ENCODE measurements at regions not wholly inside any gene's neighbourhood (a gene's known extent, or its start where the extent isn't known, plus 50 kb on each side); places are given as distances from the start of the nearest gene placed in this dataset.

DNA sequence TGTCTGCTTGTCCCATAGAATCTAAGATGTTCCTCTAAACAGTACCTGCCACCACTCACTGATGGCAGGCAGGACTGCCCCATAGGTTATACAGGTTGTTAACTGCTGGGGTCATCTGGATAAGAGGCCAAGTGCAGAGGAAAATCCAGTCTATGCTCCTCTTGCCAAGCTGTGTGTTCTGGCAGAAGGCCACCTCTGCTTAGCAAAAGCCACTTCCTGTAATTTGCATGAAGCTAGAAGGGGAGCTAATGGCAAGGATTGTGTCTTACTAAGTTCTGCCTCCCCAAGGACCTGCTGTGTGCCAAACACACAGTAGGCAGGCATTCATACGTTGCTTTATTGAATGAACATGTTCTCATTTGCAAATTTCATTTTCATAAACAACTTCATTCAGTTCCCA, 445.4 kb downstream of the BCL11B start:
- no peak for DNase-seq

DNA sequence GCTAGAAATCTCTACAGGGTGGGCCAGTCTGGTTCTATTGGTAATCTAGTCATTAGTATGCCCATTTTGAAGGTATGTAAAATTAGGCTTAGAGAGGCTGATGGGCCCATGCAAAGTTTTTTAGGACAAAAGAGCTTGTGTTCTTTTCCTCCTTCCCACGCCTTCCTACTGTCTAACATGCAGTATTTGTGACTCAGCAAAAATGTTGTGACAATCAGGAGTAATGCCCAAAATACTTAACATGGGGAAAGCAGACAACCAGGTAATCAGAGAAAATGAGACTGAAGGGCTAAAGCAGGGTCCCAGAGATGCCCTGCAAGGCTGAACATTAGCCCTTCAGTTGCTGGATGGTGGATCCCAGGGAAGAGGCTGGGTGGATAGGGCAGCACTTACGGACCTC, 437.9 kb downstream of the BCL11B start:
- DNase-seq, result no peak

- DNase-seq, result no peak
Measured at GRCh38 chr14:98835051-98835824, 436.8 kb downstream of the BCL11B start.

DNA sequence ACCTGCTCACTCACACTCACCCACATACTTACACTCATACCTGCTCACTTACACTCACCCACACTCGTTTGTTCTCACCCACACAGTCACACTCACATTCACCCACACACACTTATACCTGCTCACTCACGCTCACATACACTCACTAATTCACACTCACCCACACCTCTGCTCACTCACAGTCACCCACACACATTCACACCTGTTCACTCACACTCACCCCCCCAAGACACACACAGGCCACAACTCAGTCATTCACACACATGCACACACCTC, 436.2 kb downstream of the BCL11B start:
- no peak for DNase-seq

GRCh38 chr14:98840091-98840490, 431.9 kb downstream of the BCL11B start:
- DNase-seq, result no peak

DNA sequence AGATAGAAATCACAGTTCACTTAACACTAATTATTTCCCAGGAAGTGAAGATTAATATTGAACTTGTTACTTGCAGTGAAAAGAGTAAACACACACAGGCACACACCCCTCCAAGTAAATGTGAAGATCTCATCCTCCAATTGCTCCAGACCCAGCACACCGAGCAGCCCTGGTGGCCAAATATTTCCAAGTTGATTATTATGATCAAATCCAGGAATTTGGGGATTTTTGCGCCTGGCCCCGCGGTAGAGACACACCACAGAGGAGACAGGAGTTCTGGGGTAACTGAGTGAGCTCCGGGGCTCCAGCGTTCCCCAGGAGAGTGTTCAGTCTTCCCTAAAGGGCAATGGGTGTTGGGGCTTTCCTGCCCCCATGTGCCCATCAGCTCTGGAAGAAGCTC, 431.5 kb downstream of the BCL11B start:
- DNase-seq, result no peak

GRCh38 chr14:98844456-98844855, 427.5 kb downstream of the BCL11B start:
- no peak for DNase-seq

- DNase-seq, result no peak
Measured at GRCh38 chr14:98847521-98848468, 424.2 kb downstream of the BCL11B start.

DNA sequence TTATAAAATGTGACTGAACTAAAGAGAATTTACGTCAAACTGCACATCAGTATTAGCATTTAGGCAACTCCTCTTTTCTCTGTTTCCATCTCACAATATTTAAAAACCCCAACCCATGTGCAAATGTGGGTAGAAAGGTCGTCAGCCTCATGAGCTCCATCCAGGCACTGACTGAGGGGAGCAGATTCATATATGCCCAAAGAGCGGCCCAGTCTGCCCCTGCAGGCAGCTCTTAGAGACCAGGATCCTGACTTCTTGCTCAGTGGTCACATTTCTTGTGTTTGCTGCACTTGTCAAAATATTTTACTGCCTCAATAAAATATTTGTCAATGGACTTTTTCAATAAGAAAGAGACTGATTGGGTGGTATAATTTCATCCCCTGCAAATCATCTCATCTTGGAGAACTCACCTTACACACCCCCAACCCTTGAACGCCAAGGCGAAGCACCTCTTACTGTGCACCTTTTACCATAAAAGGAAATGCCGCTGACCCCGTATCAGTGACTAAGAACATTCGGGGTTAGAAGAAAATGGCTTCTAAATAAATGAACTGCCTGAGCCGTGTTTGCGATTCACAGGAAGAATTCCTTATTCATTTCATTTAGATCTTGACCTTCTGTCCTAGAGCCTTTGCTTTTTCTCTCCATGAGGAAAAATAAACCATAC, 418.8 kb downstream of the BCL11B start:
- no peak for DNase-seq

DNA sequence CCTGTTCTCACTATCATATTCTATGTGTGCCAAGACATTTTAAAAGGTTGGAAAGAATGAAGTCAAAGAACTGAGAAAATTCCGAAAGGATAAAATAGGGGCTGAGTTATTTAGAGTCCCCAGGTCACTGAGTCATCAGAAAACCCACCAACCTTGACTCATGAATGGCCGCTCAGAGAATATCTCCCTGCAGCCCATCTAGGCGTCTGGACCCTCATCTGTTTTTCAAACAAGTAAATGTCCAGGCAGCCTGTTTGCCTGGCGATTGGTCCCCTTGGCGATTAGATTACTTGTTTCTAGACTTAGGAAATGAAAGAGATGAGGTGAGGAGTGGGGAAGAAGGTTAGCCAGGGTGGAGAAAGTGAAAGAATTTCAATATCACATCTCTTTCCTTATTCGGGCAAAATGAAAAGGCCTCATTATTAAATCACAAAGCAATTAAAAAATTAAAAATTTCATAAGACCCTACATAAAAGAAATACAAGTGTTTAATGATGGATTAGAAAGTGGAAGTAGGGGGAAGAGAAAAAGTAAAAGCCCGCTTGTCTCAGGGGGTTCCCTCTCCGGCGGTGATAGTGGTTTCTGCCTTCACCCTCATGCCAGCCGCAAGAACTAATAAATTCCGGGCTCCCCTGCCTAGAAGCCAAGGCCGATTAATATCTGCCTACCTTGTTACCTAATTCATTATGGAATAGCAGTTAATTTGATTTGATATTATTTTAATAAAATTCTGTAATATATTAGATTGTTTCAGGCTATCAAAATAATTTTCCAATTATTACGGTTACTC, 415.9 kb downstream of the BCL11B start:
- no peak for DNase-seq

- no peak for DNase-seq
Measured at GRCh38 chr14:98858158-98858557, 413.8 kb downstream of the BCL11B start.

- no peak for DNase-seq
Measured at GRCh38 chr14:98858561-98858960, 413.4 kb downstream of the BCL11B start.

DNA sequence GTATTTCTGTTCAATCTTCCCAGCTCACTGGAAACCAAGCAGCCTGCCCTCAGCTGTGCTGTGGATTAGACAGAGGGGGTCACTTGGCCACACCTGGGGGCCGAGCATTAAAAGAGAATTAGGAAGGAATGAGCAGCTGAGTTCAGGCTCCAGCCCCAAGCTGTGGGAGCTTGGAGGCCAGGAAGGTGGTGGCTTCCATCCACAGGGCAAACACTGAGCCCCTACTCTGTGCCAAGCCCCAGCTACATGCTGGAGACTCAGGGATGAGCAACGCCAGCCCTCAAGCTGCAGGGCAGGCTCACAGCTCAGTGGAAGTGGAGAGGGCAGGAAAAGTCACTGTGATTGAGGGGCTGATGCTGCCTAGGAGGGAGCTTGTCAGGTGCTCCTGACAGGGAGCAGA, 412.7 kb downstream of the BCL11B start:
- DNase-seq, result no peak

GRCh38 chr14:98864211-98864610, 407.8 kb downstream of the BCL11B start:
- no peak for DNase-seq

DNA sequence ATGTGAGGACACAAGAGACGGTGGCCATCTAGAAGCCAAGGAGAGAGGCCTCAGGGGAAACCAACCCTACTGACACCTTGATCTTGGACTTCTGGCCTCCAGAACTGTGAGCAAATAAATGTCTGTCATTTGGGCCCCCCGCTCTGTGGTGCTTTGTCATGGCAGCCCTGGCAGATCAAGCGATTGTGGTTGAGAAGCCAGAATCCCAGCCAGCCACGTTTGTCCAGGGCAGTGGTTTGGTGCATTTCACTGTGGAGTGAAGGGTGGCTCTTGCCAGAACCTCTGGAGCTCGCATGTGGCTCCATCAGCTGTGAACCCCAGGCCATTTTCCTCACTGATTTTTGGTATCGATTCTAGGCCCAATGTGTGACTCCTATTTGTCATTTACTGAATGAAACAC, 404.9 kb downstream of the BCL11B start:
- DNase-seq, result no peak

- no peak for DNase-seq
Measured at GRCh38 chr14:98867726-98868125, 404.3 kb downstream of the BCL11B start.

DNA sequence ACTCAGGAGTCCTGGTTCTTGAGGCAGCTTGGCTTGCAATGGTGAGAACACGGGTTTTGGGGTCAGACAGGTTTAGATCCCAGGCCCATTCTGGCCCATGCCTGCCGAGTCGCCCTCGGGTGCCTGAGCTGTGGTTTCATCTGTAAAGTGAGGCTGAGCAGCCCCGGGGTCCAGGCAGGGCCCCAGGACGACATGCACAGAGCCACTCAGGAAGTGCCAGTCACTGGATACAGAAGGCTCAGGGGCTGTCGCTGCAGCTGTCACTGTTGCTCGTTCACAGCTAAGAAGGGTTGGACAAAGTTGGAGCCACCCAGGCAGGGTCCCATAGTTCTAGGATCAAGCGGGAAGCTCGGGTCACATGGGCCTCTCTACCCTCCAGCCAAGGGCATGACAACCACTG, 403.1 kb downstream of the BCL11B start:
- no peak for DNase-seq

- no peak for DNase-seq
Measured at GRCh38 chr14:98871796-98872195, 400.2 kb downstream of the BCL11B start.

DNA sequence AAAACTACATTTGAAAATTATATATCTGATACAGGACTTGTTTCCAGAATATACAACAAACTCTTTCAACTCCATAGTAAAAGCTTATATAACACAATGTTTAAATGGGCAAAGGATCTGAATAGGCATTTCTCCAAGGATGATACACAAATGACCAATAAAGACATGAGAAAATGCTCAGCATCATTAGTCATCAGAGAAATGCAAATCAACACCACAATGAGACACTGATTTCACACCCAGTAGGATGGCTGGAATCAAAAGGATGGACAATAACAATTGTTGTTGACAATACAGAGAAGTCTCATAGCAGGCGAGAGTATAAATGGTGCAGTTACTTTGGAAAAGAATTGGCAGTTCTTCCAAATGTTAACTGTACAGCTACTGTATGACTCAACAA, 394.9 kb downstream of the BCL11B start:
- DNase-seq, result no peak

- DNase-seq, result no peak
Measured at GRCh38 chr14:98878282-98878681, 393.7 kb downstream of the BCL11B start.

DNA sequence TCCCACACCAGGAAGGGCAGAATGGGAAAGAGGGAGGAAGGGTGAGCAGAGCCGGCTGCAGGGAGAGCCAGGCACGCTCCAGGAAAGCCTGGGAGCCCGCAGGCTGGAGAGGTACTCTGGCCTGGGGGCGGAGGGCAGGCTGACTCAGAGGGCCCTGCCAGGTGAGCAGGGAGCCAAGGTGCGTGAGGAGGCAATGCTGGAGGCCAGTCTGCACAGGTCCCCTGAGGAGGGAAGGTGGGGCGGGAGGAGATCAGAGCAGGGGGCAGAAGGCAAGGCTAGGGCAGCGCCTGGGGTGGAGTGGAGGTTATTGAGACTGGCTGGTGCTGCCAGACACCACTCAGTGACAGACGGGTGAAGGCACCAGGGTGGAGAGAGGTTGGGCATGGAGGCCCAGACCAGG, 385.0 kb downstream of the BCL11B start:
- DNase-seq, result no peak

DNA sequence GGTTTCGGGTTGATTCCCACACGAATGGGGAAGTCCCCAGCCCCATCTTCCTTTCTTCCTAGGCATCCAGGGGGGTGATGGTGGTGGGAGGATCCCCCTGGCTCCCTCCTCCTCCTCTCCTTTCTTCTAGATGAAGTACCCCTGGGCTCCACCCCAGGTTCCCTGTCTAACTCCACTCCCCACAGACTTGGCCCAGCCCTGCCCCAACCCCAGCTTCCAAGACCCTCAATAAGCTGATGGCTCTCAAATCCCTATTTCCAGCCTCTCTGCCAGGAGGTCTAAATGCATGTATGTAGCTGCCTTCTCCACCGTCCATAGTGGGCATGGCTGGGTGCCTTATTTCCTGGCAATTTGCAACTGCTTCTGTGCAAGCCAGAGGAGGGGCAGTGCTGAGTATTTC, 383.7 kb downstream of the BCL11B start:
- no peak for DNase-seq
